Activated CD8-positive, alpha-beta memory T cell treated with anti-CD3 and anti-CD28 coated beads, Interleukin-2, amount 50 U/mL, for 24 hours (primary cell): ENCODE measurements at regions not wholly inside any gene's neighbourhood (a gene's known extent, or its start where the extent isn't known, plus 50 kb on each side); places are given as distances from the start of the nearest gene placed in this dataset.
"Not testable (repeated sequence)": the region's sequence is repeated elsewhere in the genome, so short reads cannot be mapped to it uniquely, and the experiment has no call there.

Experiments
- DNase-seq: peaks from one replicate; pipeline ENCODE4 v3.0.0-alpha.2; 2020; ENCODE audit errors: extremely low read depth

GRCh38 chr15:95693917-95694316 is 636.6 kb upstream of the NR2F2 start:
- DNase-seq: no peak

- DNase-seq: no peak
Observed at GRCh38 chr15:95698230-95698629, 632.3 kb upstream of the NR2F2 start.

- no peak for DNase-seq
Observed at GRCh38 chr15:95698951-95699350, 631.5 kb upstream of the NR2F2 start.

GRCh38 chr15:95699578-95699977 is 630.9 kb upstream of the NR2F2 start:
- DNase-seq: no peak

GRCh38 chr15:95700692-95701091 is 629.8 kb upstream of the NR2F2 start:
- DNase-seq: not testable (repeated sequence)

GRCh38 chr15:95701410-95701809 is 629.1 kb upstream of the NR2F2 start:
- DNase-seq: no peak

GRCh38 chr15:95709959-95710695 is 620.4 kb upstream of the NR2F2 start:
- DNase-seq: no peak

- no peak for DNase-seq
Observed at GRCh38 chr15:95712785-95713184, 617.7 kb upstream of the NR2F2 start.

GRCh38 chr15:95713324-95713723 is 617.2 kb upstream of the NR2F2 start:
- no peak for DNase-seq

- no peak for DNase-seq
Observed at GRCh38 chr15:95715116-95715903, 615.2 kb upstream of the NR2F2 start.

- no peak for DNase-seq
Observed at GRCh38 chr15:95715906-95716656, 614.4 kb upstream of the NR2F2 start.

GRCh38 chr15:95716708-95717107 is 613.8 kb upstream of the NR2F2 start:
- DNase-seq: no peak

- no peak for DNase-seq
Observed at GRCh38 chr15:95718441-95718840, 612.1 kb upstream of the NR2F2 start.

GRCh38 chr15:95724908-95725633 is 605.4 kb upstream of the NR2F2 start:
- DNase-seq: no peak

- DNase-seq: no peak
Observed at GRCh38 chr15:95726891-95727290, 603.6 kb upstream of the NR2F2 start.

GRCh38 chr15:95733931-95734330 is 596.6 kb upstream of the NR2F2 start:
- DNase-seq: no peak

- no peak for DNase-seq
Observed at GRCh38 chr15:95734422-95735316, 595.8 kb upstream of the NR2F2 start.

- DNase-seq: no peak
Observed at GRCh38 chr15:95737060-95737459, 593.4 kb upstream of the NR2F2 start.

- no peak for DNase-seq
Observed at GRCh38 chr15:95739131-95739530, 591.4 kb upstream of the NR2F2 start.

GRCh38 chr15:95741830-95742229 is 588.7 kb upstream of the NR2F2 start:
- no peak for DNase-seq

- no peak for DNase-seq
Observed at GRCh38 chr15:95742256-95742655, 588.2 kb upstream of the NR2F2 start.
